HG03558 (cell line): ENCODE measurements at regions not wholly inside any gene's neighbourhood (a gene's known extent, or its start where the extent isn't known, plus 50 kb on each side); places are given as distances from the start of the nearest gene placed in this dataset.

ENCODE experiments used
- ATAC-seq: cut with Tn5 transposase; IDR thresholded peaks from one replicate; pipeline ENCODE4 v1.9.1; 2021; ENCODE audit warnings: moderate number of reproducible peaks; ENCODE audit not compliant: unreplicated experiment; ENCODE audit errors: extremely low read depth

DNA sequence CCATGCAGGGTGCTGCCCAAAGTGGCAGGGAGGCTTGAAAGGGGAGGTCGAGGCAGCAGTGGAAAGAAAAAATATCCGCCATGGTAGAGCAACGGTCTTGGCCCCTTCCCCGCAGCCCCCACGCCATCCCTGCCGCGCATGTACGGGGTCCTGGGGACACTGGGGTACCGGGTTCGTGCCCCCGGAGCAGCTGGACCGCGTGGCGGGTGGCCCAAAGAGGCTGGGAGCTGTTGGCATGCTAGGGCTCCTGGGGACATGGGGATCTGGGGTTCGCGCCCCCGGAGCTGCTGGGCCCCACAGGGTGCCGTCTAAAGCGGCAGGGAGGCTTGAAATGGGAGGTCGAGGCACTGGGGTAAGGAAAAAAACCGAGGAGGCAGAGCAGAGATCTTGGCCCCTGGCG, 316.5 kb downstream of the ALG10 start:
- no peak for ATAC-seq

DNA sequence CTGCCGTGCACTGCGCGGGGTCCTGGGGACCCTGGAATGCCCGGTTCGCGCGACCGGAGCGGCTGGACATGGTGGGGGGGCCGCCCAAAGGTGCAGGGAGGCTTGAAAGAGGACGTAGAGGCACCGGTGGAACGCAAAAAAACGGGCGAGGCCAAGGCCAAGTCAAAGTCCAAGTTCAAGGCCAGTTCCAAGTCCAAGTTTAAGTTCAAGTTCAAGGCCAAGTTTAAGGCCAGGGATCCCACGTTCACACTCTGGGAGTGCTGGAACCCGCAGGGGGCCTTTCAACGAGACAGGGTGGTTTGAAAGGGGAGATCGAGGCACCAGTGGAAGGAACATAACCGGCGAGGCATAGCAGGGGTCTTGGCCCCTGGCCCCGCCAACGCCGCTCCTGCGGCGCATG, 317.6 kb downstream of the ALG10 start:
- ATAC-seq = no peak

DNA sequence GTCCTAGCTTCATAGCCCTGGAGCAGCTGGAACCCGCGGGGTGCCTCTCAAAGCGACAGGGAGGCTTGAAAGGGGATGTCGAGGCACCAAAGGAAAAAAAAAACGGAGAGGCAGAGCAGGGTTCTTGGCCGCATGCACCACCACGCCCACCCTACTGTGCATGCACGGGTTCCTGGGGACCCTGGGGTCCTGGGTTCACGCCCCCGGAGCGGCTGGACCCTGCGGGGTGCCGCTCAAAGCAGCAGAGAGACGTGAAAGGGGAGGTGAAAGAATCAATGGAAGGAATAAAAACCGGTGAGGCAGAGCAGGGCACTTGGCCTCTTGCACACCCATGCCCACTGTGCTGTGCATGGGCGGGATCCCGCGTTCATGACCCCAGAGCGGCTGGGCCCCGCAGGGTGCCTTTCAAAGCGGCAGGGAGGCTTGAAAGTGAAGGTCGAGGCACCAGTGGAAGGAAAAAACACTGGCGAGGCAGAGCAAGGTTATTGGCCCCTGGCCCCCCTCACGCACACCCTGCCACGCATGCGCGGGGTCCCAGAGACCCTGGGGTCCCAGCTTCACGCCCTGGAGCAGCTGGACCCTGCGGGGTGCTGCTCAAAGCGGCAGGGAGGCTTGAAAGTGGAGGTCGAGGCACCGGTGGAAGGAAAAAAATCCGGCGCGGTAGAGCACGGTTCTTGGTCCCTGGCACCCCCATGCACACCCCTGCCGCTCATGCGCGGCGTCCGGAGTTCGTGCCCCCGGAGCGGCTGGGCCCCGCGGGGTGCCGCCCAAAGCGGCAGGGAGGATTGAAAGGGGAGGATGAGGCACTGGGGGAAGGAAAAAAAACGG, 318.5 kb downstream of the ALG10 start:
- ATAC-seq = no peak

DNA sequence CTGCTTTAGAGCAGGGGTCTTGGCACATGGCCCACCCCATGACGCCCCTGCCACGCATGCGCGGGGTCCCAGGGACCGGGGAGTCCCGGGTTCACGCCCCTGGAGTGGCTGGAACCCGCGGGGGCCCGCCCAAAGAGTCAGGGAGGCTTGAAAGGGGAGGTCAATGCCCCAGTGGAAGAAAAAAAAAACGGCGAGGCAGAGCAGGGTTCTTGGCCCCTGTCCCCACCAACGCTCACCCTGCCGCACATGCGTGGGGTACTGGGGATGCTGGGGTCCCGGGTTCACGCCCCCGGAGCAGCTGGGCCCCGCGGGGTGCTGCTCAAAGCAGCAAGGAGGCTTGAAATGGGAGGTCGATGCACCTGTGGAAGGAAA, 319.1 kb downstream of the ALG10 start:
- ATAC-seq = no peak

DNA sequence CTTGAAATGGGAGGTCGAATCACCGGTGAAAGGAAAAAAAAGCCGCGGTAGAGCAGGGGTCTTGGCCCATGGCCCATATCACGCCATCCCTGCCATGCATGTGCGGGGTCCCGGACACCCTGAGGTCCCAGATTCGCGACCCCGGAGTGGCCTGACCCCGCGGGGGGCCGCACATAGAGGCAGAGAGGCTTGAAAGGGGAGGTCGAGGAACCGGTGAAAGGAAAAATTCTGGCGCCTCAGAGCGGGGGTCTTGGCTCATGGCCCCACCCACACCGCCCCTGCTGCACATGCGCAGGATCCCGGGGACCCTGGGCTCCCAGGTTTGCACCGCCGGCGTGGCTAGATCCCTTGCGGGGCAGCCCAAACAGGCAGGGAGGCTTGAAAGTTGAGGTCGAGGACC, 319.8 kb downstream of the ALG10 start:
- no peak for ATAC-seq

DNA sequence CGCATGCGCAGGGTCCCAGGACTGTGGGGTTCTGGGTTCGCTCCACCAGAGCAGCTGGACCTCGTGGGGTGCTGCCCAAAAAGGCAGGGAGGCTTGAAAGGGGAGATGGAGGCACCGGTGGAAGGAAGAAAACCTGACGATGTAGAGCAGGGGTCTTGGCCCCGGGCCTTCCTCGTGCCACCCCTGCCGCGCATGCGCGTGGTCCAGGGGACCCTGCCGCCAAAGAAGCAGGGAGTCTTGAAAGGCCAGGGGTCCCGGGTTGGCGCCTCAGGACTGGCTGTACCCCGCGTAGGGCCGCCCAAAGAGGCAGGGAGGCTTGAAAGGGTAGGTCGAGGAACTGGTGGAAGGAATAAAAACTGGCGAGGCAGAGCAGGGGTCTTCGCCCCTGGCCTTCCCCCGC, 321.0 kb downstream of the ALG10 start:
- no peak for ATAC-seq

DNA sequence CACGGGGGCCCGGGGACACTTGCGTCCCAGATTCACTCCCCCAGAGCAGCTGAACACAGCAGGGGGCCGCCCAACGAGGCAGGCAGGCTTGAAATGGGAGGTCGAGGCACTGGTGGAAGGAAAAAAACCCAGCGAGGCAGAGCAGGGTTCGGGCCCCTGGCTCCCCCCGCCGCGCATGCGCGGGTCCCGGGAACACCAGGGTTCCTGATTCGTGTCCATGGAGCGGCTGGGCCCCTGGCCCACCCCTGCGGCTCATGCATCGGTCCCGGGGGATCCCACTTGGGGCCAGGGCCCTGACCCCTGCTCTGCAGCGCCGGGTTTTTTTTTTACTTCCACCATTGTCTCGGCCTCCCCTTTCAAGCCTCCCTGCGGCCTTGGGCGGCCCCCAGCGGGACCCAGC, 321.5 kb downstream of the ALG10 start:
- no peak for ATAC-seq

DNA sequence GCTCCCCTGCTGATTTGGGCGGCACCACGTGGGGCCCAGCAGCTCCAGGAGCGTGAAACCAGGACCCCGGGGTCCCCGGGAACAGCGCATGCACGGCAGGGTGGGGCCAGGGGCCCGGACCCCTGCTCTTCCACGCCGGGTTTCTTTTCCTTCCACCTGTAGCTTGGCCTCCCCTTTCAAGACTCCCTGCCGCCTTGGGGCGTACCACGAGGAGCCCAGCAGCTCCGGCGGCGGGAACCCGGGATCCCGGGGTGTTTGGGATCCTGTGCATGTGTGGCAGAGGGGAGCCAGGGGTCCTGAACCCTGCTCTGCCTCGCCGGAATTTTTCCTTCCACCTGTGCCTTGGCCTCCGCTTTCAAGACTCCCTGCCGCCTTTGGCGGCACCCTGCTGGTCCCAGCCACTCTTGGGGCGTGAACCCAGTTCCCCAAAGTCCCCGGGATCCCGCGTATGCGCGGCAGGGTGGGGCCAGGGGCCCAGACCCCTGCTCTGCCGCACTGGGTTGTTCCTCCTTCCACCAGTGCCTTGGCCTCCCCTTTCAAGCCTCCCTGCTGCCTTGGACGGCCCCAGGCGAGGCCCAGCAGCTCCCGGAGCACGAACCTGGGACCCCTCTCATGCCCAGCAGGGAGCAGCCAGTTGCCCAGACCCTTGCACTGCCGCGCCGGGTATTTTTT, 322.7 kb downstream of the ALG10 start:
- ATAC-seq = no peak

DNA sequence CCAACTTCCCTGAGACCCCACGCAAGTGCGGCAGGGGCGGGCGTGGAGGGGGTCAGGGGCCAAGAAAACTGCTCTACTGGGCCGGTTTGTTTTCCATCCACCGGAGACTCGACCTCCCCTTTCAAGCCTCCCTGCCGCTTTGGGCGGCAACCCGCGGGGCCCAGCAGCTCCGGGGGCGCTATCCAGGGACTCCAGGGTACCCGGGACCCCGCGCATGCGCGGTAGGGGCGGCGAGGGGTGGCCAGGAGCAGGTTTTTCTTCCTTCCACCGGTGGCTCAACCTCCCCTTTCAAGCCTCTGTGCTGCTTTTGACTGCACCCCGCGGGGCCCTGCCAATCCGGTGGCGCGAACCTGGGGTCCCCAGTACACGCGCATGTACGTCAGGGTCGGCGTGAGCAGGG, 323.5 kb downstream of the ALG10 start:
- no peak for ATAC-seq

DNA sequence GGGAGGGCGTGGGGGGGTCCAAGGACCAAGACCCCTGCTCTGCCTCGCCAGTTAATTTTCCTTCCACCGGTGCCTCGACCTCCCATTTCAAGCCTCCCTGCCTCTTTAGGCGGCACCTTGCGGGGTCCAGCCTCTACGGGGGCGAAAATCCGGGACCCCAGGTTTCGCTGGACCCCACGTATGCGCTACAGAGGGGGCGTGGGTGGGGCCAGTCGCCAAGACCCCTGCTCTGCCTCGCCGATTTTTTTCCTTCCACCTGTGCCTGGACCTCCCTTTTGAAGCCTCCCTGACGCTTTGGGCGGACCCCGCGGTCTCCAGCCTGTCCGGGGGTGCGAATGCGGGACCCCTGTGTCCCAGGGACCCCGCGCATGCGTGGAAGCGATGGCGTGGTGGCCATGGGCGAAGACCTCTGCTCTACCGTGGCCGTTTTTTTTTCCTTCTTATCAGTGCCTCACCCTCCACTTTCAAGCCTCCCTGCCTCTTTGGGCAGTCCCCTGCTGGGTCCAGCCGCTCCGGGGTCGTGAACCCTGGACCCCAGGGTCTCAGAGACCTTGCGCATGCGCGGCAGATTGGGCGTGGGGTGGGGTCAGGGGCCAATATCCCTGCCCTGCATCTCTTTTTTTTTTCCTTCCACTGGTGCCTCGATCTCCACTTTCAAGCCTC, 324.2 kb downstream of the ALG10 start:
- no peak for ATAC-seq

DNA sequence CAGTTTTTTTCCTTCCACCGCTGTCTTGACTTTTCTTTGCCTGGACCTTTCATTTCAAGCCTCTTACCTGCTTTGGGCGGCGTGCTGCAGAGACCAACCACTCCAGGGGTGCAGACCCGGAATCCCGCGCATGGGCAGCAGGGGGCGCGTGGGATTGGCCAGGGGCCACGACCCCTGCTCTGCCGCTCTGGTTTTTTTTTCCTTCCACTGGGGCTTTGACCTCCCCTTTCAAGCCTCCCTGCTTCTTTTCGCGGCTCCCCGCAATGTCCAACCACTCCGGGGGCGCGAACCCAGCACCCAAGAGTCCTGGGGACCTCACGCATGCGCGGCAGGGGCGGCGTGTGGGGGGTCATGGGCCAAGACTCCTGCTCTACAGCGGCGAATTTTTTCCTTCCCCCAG, 325.1 kb downstream of the ALG10 start:
- no peak for ATAC-seq

DNA sequence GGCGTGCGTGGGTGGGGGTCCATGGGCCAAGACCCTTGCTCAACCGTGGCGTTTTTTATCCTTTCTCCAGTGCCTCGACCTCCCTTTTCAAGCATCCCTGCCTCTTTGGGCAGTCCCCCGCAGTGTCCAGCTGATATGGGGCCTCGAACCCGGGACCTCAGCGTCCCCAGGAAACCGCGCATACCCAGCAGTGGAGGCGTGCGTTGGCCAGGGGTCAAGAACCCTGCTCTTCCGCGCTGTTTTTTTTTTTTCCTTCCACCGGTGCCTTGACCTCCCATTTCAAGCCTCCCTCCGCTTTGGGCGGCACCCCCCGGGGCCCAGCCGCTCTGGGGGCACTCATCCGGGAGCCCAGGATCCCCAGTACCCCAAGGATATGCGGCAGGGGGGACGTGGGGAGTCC, 325.8 kb downstream of the ALG10 start:
- ATAC-seq = no peak

DNA sequence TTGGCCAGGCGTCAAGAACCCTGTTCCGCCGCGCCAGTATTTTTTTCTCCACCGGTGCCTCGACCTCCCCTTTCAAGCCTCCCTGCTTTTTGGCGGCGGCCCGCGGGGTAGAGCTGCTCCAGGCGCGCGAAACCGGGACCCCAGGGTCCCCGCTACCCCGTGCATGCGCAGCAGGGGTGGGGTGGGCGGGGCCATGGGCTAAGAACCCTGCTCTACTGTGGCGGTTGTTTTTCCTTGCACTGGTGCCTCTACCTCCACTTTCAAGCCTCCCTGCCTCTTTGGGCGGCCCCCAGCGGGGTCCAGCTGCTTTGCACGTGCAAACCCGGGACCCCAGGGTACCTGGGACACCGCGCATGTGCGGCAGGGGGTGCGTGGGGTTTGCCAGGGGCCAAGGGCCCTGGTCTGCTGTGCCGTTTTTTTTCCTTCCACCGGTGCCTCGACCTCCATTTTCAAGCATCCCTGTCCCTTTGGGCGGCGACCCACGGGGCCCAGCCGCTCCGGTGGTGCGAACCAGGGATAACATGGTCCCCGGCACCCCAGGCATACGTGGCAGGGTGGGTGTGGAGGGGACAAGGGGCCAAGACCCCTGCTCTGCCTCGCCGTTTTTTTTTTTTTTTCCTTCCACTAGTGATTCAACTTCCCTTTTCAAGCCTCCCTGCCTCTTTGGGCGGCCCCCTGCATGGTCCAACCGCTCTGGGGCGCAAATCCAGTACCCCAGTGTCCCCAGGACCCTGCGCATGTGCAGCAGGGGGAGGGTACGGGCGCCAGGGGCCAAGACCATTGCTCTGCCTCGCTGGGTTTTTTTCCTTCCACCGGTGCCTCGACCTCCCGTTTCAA, 326.8 kb downstream of the ALG10 start:
- ATAC-seq = no peak

DNA sequence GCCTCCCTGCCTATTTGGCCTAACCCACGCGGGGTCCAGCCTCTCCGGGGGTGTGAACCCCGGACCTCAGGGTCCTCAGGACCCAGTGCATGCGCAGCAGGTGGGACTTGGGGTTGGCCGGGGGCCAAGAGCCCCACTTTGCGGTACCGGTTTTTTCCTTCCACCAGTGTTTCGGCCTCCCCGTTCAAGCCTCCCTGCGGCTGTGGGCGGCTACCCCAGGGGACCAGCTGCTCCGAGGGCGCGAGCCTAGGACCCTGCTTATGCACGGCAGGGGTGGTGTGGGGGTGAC, 327.3 kb downstream of the ALG10 start:
- no peak for ATAC-seq

DNA sequence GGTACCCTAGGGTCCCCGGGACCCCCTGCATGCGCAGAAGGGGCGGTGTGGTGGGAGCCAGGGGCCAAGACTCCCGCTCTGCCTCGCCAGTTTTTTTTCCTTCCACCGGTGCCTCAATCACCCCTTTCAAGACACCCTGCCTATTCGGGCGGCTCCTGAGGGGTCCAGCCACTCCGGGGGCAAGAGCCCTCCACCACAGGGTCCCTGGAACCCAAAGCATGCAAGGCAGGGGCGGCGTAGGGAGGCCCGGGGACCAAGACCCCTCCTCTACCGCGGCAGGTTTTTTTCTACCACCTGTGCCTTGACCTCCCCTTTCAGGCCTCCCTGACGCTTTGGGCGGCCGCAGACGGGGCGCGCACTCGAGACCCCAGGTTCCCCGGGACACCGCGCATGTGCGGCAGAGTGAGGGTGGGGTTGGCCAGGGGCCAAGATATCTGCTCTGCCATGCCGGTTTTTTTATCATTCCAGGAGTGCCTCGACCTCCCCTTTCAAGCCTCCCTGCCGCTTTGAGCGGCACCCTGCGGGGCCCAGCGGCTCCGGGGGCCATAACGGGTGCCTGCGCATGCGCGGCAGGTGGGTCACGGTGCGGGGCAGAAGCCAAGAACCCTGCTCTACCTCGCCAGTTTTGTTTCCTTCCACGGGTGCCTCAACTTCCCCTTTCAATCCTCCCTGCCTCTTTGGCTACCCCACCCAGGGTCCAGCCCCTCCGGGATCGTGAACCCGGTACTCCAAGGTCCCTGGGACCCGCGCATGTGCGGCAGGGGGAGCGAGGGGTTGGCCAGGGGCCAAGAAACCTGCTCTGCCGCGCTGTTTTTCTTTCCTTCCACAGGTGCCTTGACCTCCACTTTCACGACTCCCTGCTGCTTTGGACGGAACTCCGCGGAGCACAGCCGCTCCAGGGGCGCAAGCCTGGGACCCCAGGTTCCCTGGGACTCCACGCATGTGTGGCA, 328.1 kb downstream of the ALG10 start:
- ATAC-seq = no peak

DNA sequence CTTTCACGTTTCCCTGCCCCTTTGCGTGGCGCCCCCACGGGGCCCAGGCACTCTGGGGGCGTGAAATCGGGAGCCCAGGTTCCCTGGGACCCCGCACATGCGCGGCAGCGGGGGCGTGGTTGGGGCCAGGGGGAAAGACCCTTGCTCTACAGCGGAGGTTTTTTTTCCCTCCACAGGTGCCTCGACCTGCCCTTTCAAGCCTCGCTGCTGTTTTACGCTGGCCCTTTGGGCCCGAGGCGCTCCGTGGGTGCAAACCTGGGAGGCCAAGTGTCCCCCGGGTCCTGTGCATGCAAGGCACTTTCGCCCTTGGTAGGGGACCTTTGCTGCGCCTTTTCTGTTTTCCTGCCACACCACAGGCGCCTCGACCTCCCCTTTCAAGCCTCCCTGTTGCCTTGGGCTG, 329.8 kb downstream of the ALG10 start:
- ATAC-seq = no peak

DNA sequence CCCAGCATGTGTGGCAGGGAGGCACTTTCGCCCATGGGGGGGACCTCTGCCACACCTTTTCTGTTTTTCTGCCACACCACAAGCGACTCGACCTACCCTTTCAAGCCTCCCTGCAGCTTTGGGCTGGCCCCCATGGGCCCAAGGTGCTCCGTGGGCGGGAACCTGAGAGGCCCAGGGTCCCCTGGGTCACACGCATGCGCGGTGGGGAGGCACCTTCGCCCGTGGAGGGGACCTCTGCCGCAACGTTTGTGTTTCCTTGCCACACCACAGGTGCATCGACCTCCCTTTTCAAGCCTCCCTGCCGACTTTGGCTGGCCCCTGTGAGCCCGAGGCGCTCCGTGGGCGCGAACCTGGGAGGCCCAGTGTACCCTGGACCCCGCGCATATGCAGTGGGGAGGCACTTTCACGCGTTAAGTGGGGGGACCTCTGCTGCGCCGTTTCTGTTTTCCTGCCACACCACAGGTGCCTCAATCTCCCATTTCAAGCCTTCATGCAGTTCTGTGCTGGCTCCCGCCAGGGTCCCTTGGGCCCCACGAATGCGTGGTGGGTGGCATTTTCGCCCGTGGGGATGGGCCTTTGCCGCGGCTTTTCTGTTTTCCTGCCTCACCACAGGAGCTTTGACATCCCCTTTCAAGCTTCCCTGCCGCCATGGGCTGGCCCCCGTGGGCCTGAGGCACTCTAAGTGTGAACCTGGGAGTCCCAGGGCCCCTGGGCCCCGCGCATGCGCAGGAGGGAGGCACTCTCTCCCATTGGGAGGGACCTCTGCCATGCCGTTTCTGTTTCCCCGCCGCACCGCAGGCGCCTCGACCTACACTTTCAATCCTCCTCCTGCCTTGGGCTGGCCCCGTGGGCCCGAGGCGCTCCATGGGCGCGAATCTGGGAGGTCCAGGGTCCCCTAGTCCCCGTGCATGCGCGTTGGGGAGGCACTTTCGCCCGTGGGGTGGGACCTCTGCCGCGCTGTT, 332.2 kb downstream of the ALG10 start:
- ATAC-seq = no peak

DNA sequence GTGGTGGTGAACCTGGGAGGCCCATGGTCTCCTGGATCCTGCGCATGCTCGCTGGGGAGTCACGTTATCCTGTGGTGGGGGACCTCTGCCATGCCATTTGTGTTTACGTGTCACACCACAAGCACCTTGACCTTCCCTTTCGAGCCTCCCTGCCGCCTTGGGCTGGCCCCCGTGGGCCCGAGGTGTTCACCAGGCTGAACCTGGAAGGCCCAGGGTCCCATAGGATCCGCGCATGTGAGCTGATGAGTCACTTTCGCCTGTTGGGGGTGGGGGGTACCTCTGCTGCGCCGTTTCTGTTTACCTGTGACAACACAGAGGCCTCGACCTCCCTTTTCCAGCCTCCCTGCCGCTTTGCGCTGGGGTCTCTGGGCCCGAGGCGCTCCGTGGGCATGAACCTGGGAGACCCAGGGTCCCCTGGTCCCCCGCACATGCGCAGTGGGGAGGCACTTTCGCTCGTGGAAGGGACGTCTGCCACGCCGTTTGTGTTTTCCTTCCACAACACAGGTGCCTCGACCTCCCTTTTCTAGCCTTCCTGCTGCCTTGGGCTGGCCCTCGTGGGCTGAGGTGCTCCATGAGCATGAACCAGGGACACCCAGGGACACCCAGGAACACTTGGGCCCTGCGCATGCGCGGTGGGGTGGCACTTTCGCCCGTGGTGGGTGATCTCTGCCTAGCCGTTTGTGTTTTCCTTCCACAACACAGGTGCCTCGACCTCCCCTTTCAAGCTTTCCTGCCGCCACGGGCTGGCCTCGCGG, 334.1 kb downstream of the ALG10 start:
- no peak for ATAC-seq
